ENCODE measurements at regions not wholly inside any gene's neighbourhood (a gene's known extent, or its start where the extent isn't known, plus 50 kb on each side); places are given as distances from the start of the nearest gene placed in this dataset.
"Not testable (repeated sequence)": the region's sequence is repeated elsewhere in the genome, so short reads cannot be mapped to it uniquely, and the experiment has no call there.

GRCh38 chr5:121660142-121660541 lies 191.5 kb upstream of the FTMT start:
- H3K4me3 ChIP-seq (ENCODE audit: low read depth, low read length), result no peak overlapping the region
- no peak for DNase-seq (ENCODE audit: low read depth)
- in situ Hi-C loops (cut with HindIII; ENCODE audit: low sequenced_read_pairs), result no loop called here
- TF ChIP-seq CTCF (IDR thresholded peaks at IDR 0.05; ENCODE audit: low read depth, low read length, missing control alignments), result no peak

- H3K4me3 ChIP-seq (ENCODE audit: low read depth, low read length); DNase-seq (ENCODE audit: low read depth); in situ Hi-C loops (cut with HindIII; ENCODE audit: low sequenced_read_pairs): not testable (repeated sequence)
Measured at GRCh38 chr5:121665542-121665941, 186.1 kb upstream of the FTMT start.

- H3K4me3 ChIP-seq (ENCODE audit: low read depth, low read length), result no peak overlapping the region
- DNase-seq (ENCODE audit: low read depth), result no peak
- no peak for TF ChIP-seq CTCF (IDR thresholded peaks at IDR 0.05; ENCODE audit: low read depth, low read length, missing control alignments)
- in situ Hi-C loops (cut with HindIII; ENCODE audit: low sequenced_read_pairs), result no loop called here
Measured at GRCh38 chr5:121667292-121667691, 184.4 kb upstream of the FTMT start.

DNA sequence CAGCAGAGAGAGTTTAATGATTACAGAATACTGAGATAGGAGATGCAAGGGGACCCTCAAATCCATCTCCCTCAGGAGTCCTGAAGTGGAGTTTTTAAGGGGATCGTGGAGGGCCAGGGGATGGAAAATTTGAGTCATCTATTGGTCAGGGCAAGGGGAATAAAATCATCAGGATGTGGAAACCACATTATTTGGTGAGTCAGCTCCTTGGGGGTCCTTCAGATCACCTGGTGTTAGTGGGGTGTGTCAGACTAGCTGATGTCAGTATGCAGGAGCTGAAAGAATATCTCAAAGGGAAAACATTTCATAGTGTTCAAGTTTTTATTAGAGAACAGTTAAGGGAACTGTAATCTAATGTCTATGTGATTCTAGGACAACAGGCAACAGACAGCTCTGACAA lies 183.0 kb upstream of the FTMT start:
- TF ChIP-seq CTCF (IDR thresholded peaks at IDR 0.05; ENCODE audit: low read depth, low read length, missing control alignments), result no peak
- H3K4me3 ChIP-seq (ENCODE audit: low read depth, low read length), result no peak overlapping the region
- in situ Hi-C loops (cut with HindIII; ENCODE audit: low sequenced_read_pairs), result no loop called here
- DNase-seq (ENCODE audit: low read depth), result peak; percentile 81

GRCh38 chr5:121671624-121672023 lies 180.1 kb upstream of the FTMT start:
- no peak for DNase-seq (ENCODE audit: low read depth)
- in situ Hi-C loops (cut with HindIII; ENCODE audit: low sequenced_read_pairs), result no loop called here
- no peak overlapping the region for H3K4me3 ChIP-seq (ENCODE audit: low read depth, low read length)
- TF ChIP-seq CTCF (IDR thresholded peaks at IDR 0.05; ENCODE audit: low read depth, low read length, missing control alignments), result no peak

DNA sequence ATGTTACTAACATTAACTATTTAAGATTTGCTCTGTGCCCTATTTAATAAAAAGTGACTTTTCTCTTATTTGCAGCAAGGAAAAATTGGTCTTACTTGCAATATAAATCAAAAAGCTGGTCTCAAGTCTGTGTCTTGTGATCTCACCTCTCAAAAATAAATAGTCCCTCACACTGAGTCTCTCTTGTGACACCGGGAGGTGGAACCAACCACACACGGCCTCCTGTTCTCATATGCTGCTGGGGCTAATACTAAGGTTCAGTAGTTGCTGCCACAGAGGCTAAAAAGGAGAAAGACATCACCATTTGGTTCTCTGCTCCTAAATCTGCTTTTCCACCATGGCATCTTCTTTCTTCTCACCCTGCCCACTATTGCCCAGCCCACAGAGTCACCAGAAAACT lies 175.8 kb upstream of the FTMT start:
- no peak for TF ChIP-seq CTCF (IDR thresholded peaks at IDR 0.05; ENCODE audit: low read depth, low read length, missing control alignments)
- DNase-seq (ENCODE audit: low read depth), result no peak
- in situ Hi-C loops (cut with HindIII; ENCODE audit: low sequenced_read_pairs), result no loop called here
- no peak overlapping the region for H3K4me3 ChIP-seq (ENCODE audit: low read depth, low read length)

- no peak for TF ChIP-seq CTCF (IDR thresholded peaks at IDR 0.05; ENCODE audit: low read depth, low read length, missing control alignments)
- DNase-seq (ENCODE audit: low read depth), result no peak
- H3K4me3 ChIP-seq (ENCODE audit: low read depth, low read length), result no peak overlapping the region
- in situ Hi-C loops (cut with HindIII; ENCODE audit: low sequenced_read_pairs), result no loop called here
Measured at GRCh38 chr5:121681229-121681855, 170.3 kb upstream of the FTMT start.
